ENCODE measurements at regions not wholly inside any gene's neighbourhood (a gene's known extent, or its start where the extent isn't known, plus 50 kb on each side); places are given as distances from the start of the nearest gene placed in this dataset.

DNA sequence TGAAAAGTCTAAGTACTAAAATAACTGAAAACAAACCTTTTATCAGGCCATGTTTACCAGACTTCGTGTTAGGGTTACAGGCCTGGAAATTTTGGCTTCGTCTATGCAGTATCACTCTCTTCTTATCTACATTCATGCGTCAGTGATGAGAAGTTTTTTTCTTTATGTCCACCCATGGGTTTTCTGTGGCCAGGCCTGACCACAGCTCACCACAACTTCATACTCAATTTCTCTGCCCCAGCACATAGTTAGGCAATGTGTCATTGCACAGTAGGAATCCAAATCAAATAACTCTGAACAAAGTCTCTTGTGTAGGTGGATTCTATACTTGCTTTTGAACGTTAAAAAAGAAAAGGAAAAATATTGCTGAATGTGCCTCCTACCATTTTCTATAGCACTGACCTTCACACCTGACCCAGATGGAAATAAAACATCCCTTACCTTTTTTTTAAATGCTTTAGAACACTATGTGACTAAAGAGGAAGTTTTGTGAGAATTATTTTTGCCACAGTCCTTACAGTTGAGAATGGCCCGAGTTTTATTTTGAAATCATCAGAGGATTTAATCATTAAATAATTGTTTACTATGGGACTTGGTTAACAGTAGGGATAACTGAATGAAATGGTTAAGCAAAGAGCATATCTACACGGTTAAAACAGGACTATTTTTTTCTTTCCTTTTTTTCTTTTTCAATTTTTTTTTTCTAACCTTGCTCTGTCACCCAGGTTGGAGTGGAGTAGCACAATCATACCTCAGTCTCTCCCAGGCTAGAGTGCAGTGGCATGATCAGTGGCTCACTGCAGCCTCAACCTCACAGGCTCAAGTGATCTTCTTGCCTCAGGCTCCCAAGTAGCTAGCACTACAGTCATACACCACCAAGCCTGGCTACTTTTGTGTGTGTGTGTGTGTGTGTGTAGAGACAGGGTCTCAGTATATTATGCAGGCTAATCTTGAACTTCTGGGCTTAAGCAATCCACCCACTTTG is 1247.0 kb upstream of the ACO1 start:
- TF ChIP-seq, protein P1, sequence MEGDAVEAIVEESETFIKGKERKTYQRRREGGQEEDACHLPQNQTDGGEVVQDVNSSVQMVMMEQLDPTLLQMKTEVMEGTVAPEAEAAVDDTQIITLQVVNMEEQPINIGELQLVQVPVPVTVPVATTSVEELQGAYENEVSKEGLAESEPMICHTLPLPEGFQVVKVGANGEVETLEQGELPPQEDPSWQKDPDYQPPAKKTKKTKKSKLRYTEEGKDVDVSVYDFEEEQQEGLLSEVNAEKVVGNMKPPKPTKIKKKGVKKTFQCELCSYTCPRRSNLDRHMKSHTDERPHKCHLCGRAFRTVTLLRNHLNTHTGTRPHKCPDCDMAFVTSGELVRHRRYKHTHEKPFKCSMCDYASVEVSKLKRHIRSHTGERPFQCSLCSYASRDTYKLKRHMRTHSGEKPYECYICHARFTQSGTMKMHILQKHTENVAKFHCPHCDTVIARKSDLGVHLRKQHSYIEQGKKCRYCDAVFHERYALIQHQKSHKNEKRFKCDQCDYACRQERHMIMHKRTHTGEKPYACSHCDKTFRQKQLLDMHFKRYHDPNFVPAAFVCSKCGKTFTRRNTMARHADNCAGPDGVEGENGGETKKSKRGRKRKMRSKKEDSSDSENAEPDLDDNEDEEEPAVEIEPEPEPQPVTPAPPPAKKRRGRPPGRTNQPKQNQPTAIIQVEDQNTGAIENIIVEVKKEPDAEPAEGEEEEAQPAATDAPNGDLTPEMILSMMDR (IDR thresholded peaks at IDR 0.05; ENCODE audit: insufficient read depth in 1 of 2, low read depth in 1 of 2, low read length in 1 of 2, severe bottlenecking in 1 of 2, unreplicated experiment in 1 of 2), result no peak
- Mint-ChIP-seq H3K27me3 (ENCODE audit: insufficient read depth, unreplicated experiment) (no peaks in the 10 kb centered on the region), H3K4me3 (ENCODE audit: unreplicated experiment) (no peak overlapping the region), H3K27ac (ENCODE audit: unreplicated experiment) (no peak overlapping the region), H3K9me3 (ENCODE audit: unreplicated experiment) (peaks cover 6% of the 10 kb centered on the region), H3K4me1 (ENCODE audit: low read depth, unreplicated experiment) (peaks cover 9% of the 10 kb centered on the region), H3K36me3 (ENCODE audit: insufficient read depth, unreplicated experiment) (no peaks in the 10 kb centered on the region)
- Histone ChIP-seq H3K27me3 (replicated peaks; ENCODE audit: control insufficient read depth, insufficient read depth, low read length) (no peaks in the 10 kb centered on the region), H3K4me1 (no peaks in the 10 kb centered on the region), H3K9me3 (no peaks in the 10 kb centered on the region), H3K4me3 (ENCODE audit: low read depth, low read length) (no peak overlapping the region), H3K36me3 (ENCODE audit: control insufficient read depth, insufficient read depth, low read length) (no peaks in the 10 kb centered on the region)
- ChIA-PET CTCF (interaction anchor here (0.6 kb wide), 1 partner anchor 18 kb away, joined by 4 read pairs; no protein-coding TSS in a partner anchor), POLR2A (no interaction called here)
- no TSS peak for BruUV-seq (replicated peaks)
- intact Hi-C loops (cut with micrococcal nuclease; ENCODE audit: unreplicated experiment), result no loop called here
- DNase-seq, result no peak

DNA sequence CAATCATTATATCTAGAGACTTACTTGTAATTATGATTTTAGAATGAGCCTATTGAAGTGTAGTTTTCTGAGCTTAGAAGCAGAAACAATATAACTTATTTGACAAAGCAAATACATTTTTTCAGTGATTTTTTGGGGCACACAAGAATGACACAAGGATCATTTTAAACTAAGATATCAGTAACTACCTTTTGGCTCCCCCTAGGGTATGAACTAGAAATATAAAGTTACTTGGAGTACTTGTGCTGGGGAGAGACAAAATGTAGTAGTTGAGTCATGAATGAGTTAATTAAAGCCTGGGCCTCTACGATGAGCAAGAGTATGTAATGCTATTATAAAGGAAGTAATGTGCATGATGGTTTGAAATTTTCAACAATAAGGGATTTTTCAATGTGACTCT is 1244.1 kb upstream of the ACO1 start:
- Histone ChIP-seq H3K9me3 (no peaks in the 10 kb centered on the region), H3K27me3 (replicated peaks; ENCODE audit: control insufficient read depth, insufficient read depth, low read length) (no peaks in the 10 kb centered on the region), H3K4me3 (ENCODE audit: low read depth, low read length) (no peak overlapping the region), H3K4me1 (no peaks in the 10 kb centered on the region), H3K36me3 (ENCODE audit: control insufficient read depth, insufficient read depth, low read length) (no peaks in the 10 kb centered on the region)
- intact Hi-C loops (cut with micrococcal nuclease; ENCODE audit: unreplicated experiment), result no loop called here
- DNase-seq, result peak in 1 of 2 experiments; percentile 9
- H3K4me3 Mint-ChIP-seq (ENCODE audit: unreplicated experiment), result no peak overlapping the region
- no peaks in the 10 kb centered on the region for H3K36me3 Mint-ChIP-seq (ENCODE audit: insufficient read depth, unreplicated experiment)
- H3K27ac Mint-ChIP-seq (ENCODE audit: unreplicated experiment), result no peak overlapping the region
- CTCF ChIA-PET, result no interaction called here
- H3K9me3 Mint-ChIP-seq (ENCODE audit: unreplicated experiment), result no peaks in the 10 kb centered on the region
- peaks cover 9% of the 10 kb centered on the region for H3K4me1 Mint-ChIP-seq (ENCODE audit: low read depth, unreplicated experiment)
- no peaks in the 10 kb centered on the region for H3K27me3 Mint-ChIP-seq (ENCODE audit: insufficient read depth, unreplicated experiment)
- BruUV-seq (replicated peaks), result no TSS peak
- POLR2A ChIA-PET, result no interaction called here
- TF ChIP-seq, protein P1 (IDR thresholded peaks at IDR 0.05; ENCODE audit: insufficient read depth in 1 of 2, low read depth in 1 of 2, low read length in 1 of 2, severe bottlenecking in 1 of 2, unreplicated experiment in 1 of 2), result peak; percentile 38 to 45

DNA sequence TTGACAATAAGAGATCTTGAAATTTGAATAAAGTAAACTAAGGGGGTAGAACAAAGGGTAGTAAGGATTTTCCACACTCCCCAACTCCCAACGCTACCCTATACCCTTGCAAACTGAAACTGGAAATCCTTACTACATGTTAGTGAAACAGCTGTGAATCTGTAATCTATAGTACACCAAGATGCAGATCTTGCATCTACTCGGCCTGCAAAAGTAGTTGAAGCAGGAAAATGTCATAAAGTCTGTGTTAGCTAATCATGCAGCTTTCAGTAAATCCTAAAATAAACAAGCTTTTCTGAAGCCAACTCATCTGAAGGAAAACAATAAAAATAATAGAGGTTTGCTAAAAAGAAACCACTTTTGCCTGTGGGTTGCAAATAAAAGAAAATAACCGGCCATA is 1242.0 kb upstream of the ACO1 start:
- BruUV-seq (replicated peaks), result no TSS peak
- TF ChIP-seq, protein P1 (IDR thresholded peaks at IDR 0.05; ENCODE audit: insufficient read depth in 1 of 2, low read depth in 1 of 2, low read length in 1 of 2, severe bottlenecking in 1 of 2, unreplicated experiment in 1 of 2), result no peak
- Mint-ChIP-seq H3K4me1 (ENCODE audit: low read depth, unreplicated experiment) (peaks cover 3% of the 10 kb centered on the region), H3K4me3 (ENCODE audit: unreplicated experiment) (no peak overlapping the region), H3K36me3 (ENCODE audit: insufficient read depth, unreplicated experiment) (no peaks in the 10 kb centered on the region), H3K27ac (ENCODE audit: unreplicated experiment) (no peak overlapping the region), H3K9me3 (ENCODE audit: unreplicated experiment) (no peaks in the 10 kb centered on the region), H3K27me3 (ENCODE audit: insufficient read depth, unreplicated experiment) (no peaks in the 10 kb centered on the region)
- intact Hi-C loops (cut with micrococcal nuclease; ENCODE audit: unreplicated experiment), result no loop called here
- no peak overlapping the region for H3K4me3 ChIP-seq (ENCODE audit: low read depth, low read length)
- H3K9me3 ChIP-seq, result no peaks in the 10 kb centered on the region
- no peaks in the 10 kb centered on the region for H3K4me1 ChIP-seq
- CTCF ChIA-PET, result no interaction called here
- no peak for DNase-seq
- H3K36me3 ChIP-seq (ENCODE audit: control insufficient read depth, insufficient read depth, low read length), result no peaks in the 10 kb centered on the region
- no peaks in the 10 kb centered on the region for H3K27me3 ChIP-seq (replicated peaks; ENCODE audit: control insufficient read depth, insufficient read depth, low read length)
- POLR2A ChIA-PET, result no interaction called here
